SIG-M5 treated with dmso at 0.1 percent for 504 hours (cell line): ENCODE measurements at regions not wholly inside any gene's neighbourhood (a gene's known extent, or its start where the extent isn't known, plus 50 kb on each side); places are given as distances from the start of the nearest gene placed in this dataset.
"Not testable (repeated sequence)": the region's sequence is repeated elsewhere in the genome, so short reads cannot be mapped to it uniquely, and the experiment has no call there.

Experiments used
- DNase-seq: peaks from one replicate; lab custom pipeline; 2025; ENCODE audit not compliant: unreplicated experiment; lab: John Stamatoyannopoulos, UW

GRCh38 chr13:52324831-52325230, 81.1 kb downstream of the THSD1 start:
- DNase-seq, result not testable (repeated sequence)

GRCh38 chr13:52319876-52320275, 86.1 kb downstream of the THSD1 start:
- DNase-seq, result no peak

- not testable (repeated sequence) for DNase-seq
These were observed 96.1 kb downstream of the THSD1 start for GRCh38 chr13:52309833-52310232.

GRCh38 chr13:52306336-52306735, 99.6 kb downstream of the THSD1 start:
- DNase-seq, result not testable (repeated sequence)

- not testable (repeated sequence) for DNase-seq
These were observed 102.9 kb downstream of the THSD1 start for GRCh38 chr13:52303098-52303497.

GRCh38 chr13:52302688-52303087, 103.3 kb downstream of the THSD1 start:
- not testable (repeated sequence) for DNase-seq

- not testable (repeated sequence) for DNase-seq
These were observed 104.1 kb downstream of the THSD1 start for GRCh38 chr13:52301810-52302400.

GRCh38 chr13:52298079-52298661, 107.8 kb downstream of the THSD1 start:
- not testable (repeated sequence) for DNase-seq

- not testable (repeated sequence) for DNase-seq
These were observed 117.1 kb downstream of the THSD1 start for GRCh38 chr13:52288891-52289290.

GRCh38 chr13:52281387-52281786, 122.0 kb upstream of the NEK3 start:
- DNase-seq, result not testable (repeated sequence)

GRCh38 chr13:52279408-52279807, 120.0 kb upstream of the NEK3 start:
- not testable (repeated sequence) for DNase-seq

GRCh38 chr13:52254299-52254698, 94.9 kb upstream of the NEK3 start:
- not testable (repeated sequence) for DNase-seq

GRCh38 chr13:52240752-52241151, 81.4 kb upstream of the NEK3 start:
- DNase-seq, result not testable (repeated sequence)

- peak; percentile 57 for DNase-seq
These were observed 76.7 kb upstream of the NEK3 start for GRCh38 chr13:52235900-52236595.

- DNase-seq, result not testable (repeated sequence)
These were observed 75.5 kb upstream of the NEK3 start for GRCh38 chr13:52234928-52235327.

- not testable (repeated sequence) for DNase-seq
These were observed 63.7 kb upstream of the NEK3 start for GRCh38 chr13:52223063-52223462.

GRCh38 chr13:52213920-52214319, 54.5 kb upstream of the NEK3 start:
- DNase-seq, result not testable (repeated sequence)

GRCh38 chr13:52212886-52213285, 53.5 kb upstream of the NEK3 start:
- DNase-seq, result not testable (repeated sequence)

- peak; percentile 22 for DNase-seq
These were observed 52.0 kb upstream of the NEK3 start for GRCh38 chr13:52211416-52211776.

GRCh38 chr13:52210564-52211415, 51.4 kb upstream of the NEK3 start:
- DNase-seq, result not testable (repeated sequence)
